Frontal cortex (tissue), 3 donors: ENCODE measurements at regions not wholly inside any gene's neighbourhood (a gene's known extent, or its start where the extent isn't known, plus 50 kb on each side); places are given as distances from the start of the nearest gene placed in this dataset.

ENCODE experiments used
- DNase-seq, 2 donors: peaks; one replicate each; pipeline ENCODE4 v3.0.0; 2012; ENCODE audit warnings: low spot score in 2 of 2
- FAIRE-seq: peaks from 2 replicates; lab custom pipeline; 2012; peaks lifted over from hg19 to GRCh38; lab: Jason Lieb, UNC
- donor health status: control.
- donor health status: control.
- donor health status: control.

DNA sequence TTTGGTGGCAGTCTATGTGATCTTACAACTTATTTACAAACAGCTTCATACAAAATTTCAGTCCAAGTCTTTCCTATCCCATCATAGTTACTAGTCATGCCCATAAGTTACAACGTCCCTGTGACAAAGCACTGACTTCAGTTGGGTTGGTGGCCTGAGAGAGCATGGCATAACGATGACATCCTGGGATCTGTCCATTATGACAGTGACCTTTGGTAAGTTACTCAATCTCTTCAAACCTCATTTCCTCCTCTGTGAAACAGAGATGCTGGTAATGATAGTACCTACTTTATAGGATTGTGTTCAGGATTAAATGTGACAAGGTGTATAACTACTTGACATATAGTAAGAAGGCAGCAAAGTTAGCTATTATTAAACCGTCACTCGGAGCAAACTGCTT lies 55.4 kb upstream of the ATP5MC3 start:
- DNase-seq: no peak
- FAIRE-seq: no peak

DNA sequence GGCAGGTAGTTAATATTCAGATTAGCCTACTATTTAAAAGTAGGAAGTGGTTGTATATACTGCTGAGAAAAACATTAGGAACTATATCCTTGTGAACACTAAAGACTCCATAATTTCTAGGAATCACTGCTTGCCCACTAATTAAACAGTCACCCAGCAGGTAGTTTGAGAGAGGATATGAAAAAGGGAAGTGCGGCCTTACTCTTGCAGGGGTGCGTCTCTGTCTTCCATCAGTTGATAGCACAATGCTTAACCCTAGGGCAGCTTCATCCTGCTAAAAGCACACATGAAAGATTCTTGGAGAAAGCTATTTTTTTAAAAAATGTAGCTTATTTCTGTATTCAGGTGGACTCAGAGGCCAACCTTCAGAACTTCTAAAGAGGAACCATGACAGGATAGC lies 53.1 kb upstream of the ATP5MC3 start:
- DNase-seq (no peak), FAIRE-seq (no peak)

GRCh38 chr2:175234153-175234552 lies 52.6 kb upstream of the ATP5MC3 start:
- FAIRE-seq (no peak), DNase-seq (no peak)

DNA sequence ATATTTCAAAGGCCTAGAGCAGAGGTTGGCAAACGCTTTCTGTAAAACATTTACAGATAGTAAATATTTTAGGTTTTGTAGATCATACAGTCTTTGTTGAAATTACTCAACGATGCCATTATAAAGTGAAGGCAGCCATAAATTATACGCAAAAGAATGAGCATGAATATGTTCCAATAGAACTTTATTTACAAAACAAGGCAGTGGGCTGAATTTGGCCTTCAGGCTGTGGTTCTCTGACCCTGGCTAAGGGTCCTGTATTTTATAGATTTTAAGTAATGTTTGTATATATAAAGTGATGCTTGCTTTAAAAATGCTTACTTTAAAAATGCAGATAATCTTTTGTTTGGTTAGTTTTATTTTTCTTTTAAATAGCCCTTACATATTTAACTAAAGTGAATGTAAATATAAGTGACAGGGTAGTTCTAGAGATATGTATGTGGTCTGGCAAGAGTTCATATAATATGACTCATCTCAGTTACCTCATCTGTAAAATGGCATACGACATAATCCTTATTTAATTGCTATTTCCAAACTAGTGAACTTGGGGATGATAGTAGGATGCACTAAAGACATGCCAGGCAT lies 51.7 kb upstream of the ATP5MC3 start:
- FAIRE-seq (no peak), DNase-seq (no peak)
